ENCODE measurements at regions not wholly inside any gene's neighbourhood (a gene's known extent, or its start where the extent isn't known, plus 50 kb on each side); places are given as distances from the start of the nearest gene placed in this dataset.

DNA sequence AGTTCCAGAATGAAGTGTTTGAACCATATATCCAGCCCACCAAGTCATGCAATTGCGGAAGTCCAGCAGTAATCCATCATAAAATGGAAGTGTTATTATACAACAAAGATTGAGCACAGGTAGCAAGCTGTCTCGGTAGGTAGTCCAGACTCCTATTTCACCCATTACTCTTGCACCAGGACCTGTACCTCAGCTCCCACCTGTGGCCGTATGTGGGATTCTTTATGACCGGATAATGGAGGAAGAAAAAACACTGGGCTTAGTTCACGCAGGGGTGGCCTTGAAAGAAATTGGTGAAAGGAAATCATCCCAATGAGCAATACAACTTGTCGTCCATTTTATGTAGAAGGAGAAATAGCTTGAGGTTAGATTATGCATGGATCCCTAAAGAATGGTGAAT is 216.3 kb downstream of the ESM1 start:
- no peak for DNase-seq (ENCODE audit: low spot score in 2 of 2)
- Histone ChIP-seq H3K4me1 (no peaks in the 10 kb centered on the region), H3K27ac (no peak overlapping the region), H3K36me3 (no peaks in the 10 kb centered on the region), H3K27me3 (no peaks in the 10 kb centered on the region), H3K9me3 (no peaks in the 10 kb centered on the region), H3K4me3 (no peak overlapping the region)
- intact Hi-C loops (cut with DNase I), result loop anchor here (5.0 kb wide), 1 partner anchor 63 kb away; no protein-coding TSS in a partner anchor
- TF ChIP-seq, protein P1, sequence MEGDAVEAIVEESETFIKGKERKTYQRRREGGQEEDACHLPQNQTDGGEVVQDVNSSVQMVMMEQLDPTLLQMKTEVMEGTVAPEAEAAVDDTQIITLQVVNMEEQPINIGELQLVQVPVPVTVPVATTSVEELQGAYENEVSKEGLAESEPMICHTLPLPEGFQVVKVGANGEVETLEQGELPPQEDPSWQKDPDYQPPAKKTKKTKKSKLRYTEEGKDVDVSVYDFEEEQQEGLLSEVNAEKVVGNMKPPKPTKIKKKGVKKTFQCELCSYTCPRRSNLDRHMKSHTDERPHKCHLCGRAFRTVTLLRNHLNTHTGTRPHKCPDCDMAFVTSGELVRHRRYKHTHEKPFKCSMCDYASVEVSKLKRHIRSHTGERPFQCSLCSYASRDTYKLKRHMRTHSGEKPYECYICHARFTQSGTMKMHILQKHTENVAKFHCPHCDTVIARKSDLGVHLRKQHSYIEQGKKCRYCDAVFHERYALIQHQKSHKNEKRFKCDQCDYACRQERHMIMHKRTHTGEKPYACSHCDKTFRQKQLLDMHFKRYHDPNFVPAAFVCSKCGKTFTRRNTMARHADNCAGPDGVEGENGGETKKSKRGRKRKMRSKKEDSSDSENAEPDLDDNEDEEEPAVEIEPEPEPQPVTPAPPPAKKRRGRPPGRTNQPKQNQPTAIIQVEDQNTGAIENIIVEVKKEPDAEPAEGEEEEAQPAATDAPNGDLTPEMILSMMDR (IDR thresholded peaks at IDR 0.05), result no peak

DNA sequence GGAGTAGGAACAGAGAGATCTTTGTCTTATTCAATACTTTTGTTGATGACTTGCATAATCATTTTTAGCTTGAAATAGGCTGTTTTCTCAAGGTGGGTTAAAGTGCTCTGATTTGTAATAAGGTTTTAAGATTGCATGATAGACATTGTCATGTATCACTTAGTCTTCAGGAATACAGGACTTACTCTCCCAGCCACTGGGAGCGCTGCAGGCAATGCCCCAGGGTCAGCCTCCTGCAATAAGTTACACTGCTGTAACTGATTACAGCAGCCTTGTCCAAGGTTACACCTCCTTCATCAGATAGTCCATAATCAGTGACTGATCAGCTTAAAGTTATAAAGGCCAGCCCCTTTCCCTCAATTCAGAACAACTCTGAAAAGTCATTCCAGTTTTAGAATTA is 218.6 kb downstream of the ESM1 start:
- TF ChIP-seq, protein P1 (IDR thresholded peaks at IDR 0.05), result no peak
- no peak overlapping the region for H3K27ac ChIP-seq
- intact Hi-C loops (cut with DNase I), result loop anchor here (5.0 kb wide), 1 partner anchor 66 kb away; no protein-coding TSS in a partner anchor
- no peak overlapping the region for H3K4me3 ChIP-seq
- peaks cover 0 to 2% of the 10 kb centered on the region in 2 donors for H3K4me1 ChIP-seq
- DNase-seq (ENCODE audit: low spot score in 2 of 2), result no peak
- H3K27me3 ChIP-seq, result no peaks in the 10 kb centered on the region
- no peaks in the 10 kb centered on the region for H3K9me3 ChIP-seq
- no peaks in the 10 kb centered on the region for H3K36me3 ChIP-seq

DNA sequence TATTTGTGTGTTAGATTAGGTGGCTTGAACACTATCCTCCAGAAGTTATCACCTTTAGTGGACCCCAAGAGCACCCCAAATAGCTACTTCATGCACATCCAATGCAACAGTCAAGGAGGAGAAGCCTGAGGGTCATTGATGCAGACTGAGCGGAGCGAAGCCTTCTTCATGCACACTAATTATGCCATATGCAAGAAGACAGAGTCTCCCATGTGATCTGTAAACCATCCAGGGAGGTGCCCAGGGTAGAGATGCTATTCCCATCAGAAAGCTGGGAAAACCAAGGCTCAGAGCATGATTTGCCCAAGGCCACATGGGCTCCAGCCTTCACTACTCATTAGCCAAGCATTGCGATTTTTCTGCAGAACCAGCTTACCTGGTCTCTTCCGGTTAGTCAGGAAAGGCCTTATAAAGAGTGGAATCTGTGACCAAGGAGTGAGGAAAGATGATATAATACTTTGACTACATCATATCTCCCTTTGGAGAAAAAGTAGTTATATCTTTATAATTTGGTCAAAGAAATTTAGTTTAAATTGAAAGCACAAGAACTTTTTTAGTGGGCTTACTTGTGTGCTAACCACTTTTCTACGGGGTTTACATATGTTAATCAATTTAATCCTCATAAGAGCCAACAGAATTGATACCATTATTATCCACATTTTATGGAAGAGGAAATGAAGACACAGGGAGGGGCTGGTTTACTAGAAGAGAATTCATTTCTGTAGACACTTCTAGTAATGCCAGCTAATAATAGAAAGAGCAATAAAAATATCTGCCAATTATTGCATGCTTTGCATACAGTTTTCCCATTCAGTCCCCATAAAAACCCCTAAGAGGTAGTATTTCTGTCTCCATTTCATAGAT is 220.0 kb downstream of the ESM1 start:
- Histone ChIP-seq H3K4me3 (no peak overlapping the region), H3K9me3 (no peaks in the 10 kb centered on the region), H3K36me3 (no peaks in the 10 kb centered on the region), H3K27ac (no peak overlapping the region), H3K27me3 (no peaks in the 10 kb centered on the region), H3K4me1 (peaks cover 0 to 12% of the 10 kb centered on the region in 2 donors)
- intact Hi-C loops (cut with DNase I), result loop anchor here (5.0 kb wide), 1 partner anchor 67 kb away; no protein-coding TSS in a partner anchor
- no peak for DNase-seq (ENCODE audit: low spot score in 2 of 2)
- TF ChIP-seq, protein P1 (IDR thresholded peaks at IDR 0.05), result no peak

DNA sequence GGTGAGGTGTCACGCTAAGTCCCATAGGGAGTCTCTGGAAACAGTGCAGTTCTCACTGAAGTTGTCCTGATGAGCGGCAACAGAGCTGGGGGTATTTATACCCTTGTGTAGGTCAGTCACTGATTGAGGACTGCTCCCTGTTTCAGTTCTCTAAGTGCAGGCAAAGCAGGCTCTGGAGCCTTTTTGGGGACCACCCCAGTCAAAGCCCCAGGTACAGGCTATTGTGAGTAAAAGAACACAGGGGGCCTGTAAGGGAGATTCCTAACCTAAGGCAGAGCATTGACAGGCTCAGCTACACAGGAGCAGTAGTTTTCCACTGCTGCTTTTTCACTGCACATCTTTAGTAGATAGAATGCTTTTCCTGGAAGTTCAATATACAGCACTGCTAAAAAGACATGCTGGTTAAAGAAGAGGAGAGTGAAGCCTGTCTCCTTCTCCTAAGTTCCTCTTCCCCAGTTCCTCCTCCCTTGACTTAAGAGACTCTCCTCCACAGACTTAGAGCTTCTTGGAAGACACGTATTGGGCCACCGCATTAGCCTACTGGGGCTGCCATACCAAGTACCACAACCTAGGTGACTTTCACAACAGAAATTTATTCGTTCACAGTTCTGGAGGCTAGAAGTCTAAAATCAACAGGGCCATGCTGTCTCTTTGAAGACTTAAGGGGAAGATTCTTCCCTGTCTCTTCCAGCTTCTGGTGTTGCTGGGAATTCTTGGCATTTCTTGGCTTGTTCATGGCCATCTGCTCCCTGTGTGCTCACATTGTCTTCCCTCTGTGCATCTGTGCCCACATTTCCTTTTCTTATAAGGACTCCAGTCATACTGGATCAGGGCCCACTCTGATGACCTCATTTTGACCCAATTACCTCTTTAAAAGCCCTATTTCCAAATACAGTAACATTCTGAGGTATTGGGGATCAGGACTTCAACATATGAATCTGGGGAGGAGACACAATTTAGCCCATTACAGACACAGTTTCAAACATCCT is 221.0 kb downstream of the ESM1 start:
- Histone ChIP-seq H3K27me3 (no peaks in the 10 kb centered on the region), H3K4me1 (peaks cover 0 to 18% of the 10 kb centered on the region in 2 donors), H3K9me3 (no peaks in the 10 kb centered on the region), H3K36me3 (no peaks in the 10 kb centered on the region), H3K27ac (no peak overlapping the region), H3K4me3 (no peak overlapping the region)
- TF ChIP-seq, protein P1 (IDR thresholded peaks at IDR 0.05), result no peak
- intact Hi-C loops (cut with DNase I), result loop anchor here (5.0 kb wide), 3 partner anchors 43 to 68 kb away; no protein-coding TSS in a partner anchor
- no peak for DNase-seq (ENCODE audit: low spot score in 2 of 2)

DNA sequence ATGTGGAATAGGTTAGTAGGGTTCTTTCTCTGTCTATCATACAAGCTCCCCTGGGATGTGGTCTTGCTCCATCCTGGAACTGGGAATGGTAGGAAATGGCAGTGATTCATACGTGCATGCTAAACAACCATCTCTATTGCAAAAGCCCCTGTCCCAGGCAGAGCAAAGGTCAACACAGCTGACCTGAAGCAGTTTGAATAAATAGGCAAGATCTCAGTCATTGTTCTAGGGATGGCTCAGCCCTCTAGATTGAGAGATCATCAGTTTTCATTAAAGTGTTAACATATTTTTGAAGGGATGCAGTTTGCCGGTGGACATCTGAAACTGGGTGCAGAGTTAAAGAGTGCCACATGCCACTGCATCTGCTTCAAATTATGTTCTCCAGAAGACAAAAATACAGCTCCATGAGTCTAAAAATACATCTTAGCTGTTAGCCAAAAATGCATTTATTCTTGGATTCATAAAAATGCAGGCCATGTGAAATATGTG is 224.1 kb downstream of the ESM1 start:
- intact Hi-C loops (cut with DNase I), result loop anchor here (5.0 kb wide), 2 partner anchors 46 to 59 kb away; no protein-coding TSS in a partner anchor
- Histone ChIP-seq H3K4me3 (no peak overlapping the region), H3K36me3 (no peaks in the 10 kb centered on the region), H3K4me1 (peaks cover 0 to 20% of the 10 kb centered on the region in 2 donors), H3K27me3 (no peaks in the 10 kb centered on the region), H3K27ac (peak overlapping the region; percentile 52 to 75), H3K9me3 (no peaks in the 10 kb centered on the region)
- peak in 1 of 2 donors; percentile 85 for DNase-seq (ENCODE audit: low spot score in 2 of 2)
- TF ChIP-seq, protein P1 (IDR thresholded peaks at IDR 0.05), result no peak
